ENCODE measurements at regions not wholly inside any gene's neighbourhood (a gene's known extent, or its start where the extent isn't known, plus 50 kb on each side); places are given as distances from the start of the nearest gene placed in this dataset.

DNA sequence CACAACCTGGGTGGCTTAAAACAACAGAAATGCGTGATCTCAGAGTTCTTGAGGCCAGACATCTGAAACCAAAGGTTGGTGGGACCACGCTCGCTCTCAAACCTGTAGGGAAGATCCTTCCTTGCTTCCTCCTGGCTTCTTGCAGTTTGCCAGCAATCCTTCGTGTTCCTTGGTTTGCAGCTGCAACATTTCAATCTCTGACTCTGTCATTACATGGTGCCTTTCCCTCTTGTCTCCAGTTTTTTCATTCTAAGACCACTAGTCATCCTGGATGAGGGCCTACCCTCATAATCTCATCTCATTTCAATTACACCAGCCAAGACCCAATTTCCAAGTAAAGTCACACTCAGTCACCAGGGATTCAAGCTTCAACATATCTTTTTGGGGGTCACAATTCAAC is 388.0 kb downstream of the GPM6A start:
- TF ChIP-seq SP7 (tag by site-specific recombination; IDR thresholded peaks at IDR 0.05) (no peak), GLI2 (tag by site-specific recombination; IDR thresholded peaks at IDR 0.05; ENCODE audit: borderline replicate concordance, low read depth) (no peak), MEIS1 (CRISPR knock-in tag; IDR thresholded peaks at IDR 0.05; ENCODE audit: borderline replicate concordance) (no peak), ZNF623 (tag by site-specific recombination; IDR thresholded peaks at IDR 0.05) (no peak), ZNF211 (tag by site-specific recombination; IDR thresholded peaks at IDR 0.05; ENCODE audit: low read depth) (no peak), ZNF274 (IDR thresholded peaks at IDR 0.05; ENCODE audit: low read length) (no peak), ZNF274 (tag by site-specific recombination; IDR thresholded peaks at IDR 0.05; ENCODE audit: borderline replicate concordance) (no peak), ZNF571 (tag by site-specific recombination; IDR thresholded peaks at IDR 0.05) (no peak), ZNF2 (tag by site-specific recombination; IDR thresholded peaks at IDR 0.05) (no peak), ZFP69B (tag by site-specific recombination; IDR thresholded peaks at IDR 0.05) (no peak), KLF7 (tag by site-specific recombination; IDR thresholded peaks at IDR 0.05; ENCODE audit: borderline replicate concordance) (no peak), ZSCAN30 (tag by site-specific recombination; IDR thresholded peaks at IDR 0.05) (no peak), ZNF555 (tag by site-specific recombination; conservative IDR thresholded peaks at IDR 0.05) (no peak), GLIS1 (tag by site-specific recombination; IDR thresholded peaks at IDR 0.05) (no peak), ZNF23 (tag by site-specific recombination; IDR thresholded peaks at IDR 0.05; ENCODE audit: borderline replicate concordance) (no peak), ZNF391 (tag by site-specific recombination; IDR thresholded peaks at IDR 0.05; ENCODE audit: borderline replicate concordance, low read depth) (no peak)
- TF ChIP-seq, protein P1, sequence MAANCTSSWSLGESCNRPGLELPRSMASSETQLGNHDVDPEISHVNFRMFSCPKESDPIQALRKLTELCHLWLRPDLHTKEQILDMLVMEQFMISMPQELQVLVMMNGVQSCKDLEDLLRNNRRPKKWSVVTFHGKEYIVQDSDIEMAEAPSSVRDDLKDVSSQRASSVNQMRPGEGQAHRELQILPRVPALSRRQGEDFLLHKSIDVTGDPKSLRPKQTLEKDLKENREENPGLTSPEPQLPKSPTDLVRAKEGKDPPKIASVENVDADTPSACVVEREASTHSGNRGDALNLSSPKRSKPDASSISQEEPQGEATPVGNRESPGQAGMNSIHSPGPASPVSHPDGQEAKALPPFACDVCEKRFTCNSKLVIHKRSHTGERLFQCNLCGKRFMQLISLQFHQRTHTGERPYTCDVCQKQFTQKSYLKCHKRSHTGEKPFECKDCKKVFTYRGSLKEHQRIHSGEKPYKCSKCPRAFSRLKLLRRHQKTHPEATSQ (tag by site-specific recombination; IDR thresholded peaks at IDR 0.05): no peak
- TF ChIP-seq, protein P2, sequence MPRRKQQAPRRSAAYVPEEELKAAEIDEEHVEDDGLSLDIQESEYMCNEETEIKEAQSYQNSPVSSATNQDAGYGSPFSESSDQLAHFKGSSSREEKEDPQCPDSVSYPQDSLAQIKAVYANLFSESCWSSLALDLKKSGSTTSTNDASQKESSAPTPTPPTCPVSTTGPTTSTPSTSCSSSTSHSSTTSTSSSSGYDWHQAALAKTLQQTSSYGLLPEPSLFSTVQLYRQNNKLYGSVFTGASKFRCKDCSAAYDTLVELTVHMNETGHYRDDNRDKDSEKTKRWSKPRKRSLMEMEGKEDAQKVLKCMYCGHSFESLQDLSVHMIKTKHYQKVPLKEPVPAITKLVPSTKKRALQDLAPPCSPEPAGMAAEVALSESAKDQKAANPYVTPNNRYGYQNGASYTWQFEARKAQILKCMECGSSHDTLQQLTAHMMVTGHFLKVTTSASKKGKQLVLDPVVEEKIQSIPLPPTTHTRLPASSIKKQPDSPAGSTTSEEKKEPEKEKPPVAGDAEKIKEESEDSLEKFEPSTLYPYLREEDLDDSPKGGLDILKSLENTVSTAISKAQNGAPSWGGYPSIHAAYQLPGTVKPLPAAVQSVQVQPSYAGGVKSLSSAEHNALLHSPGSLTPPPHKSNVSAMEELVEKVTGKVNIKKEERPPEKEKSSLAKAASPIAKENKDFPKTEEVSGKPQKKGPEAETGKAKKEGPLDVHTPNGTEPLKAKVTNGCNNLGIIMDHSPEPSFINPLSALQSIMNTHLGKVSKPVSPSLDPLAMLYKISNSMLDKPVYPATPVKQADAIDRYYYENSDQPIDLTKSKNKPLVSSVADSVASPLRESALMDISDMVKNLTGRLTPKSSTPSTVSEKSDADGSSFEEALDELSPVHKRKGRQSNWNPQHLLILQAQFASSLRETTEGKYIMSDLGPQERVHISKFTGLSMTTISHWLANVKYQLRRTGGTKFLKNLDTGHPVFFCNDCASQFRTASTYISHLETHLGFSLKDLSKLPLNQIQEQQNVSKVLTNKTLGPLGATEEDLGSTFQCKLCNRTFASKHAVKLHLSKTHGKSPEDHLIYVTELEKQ (tag by site-specific recombination; IDR thresholded peaks at IDR 0.05; ENCODE audit: borderline replicate concordance): no peak
- TF ChIP-seq, protein P3, sequence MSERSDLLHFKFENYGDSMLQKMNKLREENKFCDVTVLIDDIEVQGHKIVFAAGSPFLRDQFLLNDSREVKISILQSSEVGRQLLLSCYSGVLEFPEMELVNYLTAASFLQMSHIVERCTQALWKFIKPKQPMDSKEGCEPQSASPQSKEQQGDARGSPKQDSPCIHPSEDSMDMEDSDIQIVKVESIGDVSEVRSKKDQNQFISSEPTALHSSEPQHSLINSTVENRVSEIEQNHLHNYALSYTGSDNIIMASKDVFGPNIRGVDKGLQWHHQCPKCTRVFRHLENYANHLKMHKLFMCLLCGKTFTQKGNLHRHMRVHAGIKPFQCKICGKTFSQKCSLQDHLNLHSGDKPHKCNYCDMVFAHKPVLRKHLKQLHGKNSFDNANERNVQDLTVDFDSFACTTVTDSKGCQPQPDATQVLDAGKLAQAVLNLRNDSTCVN (tag by site-specific recombination; optimal IDR thresholded peaks at IDR 0.05): no peak
- ChIA-PET POLR2A (no interaction called here), CTCF (no interaction called here)
- H3K27ac ChIP-seq (ENCODE audit: extremely low read depth, low read depth, low read length): no peak overlapping the region
- H3K9me3 ChIP-seq (ENCODE audit: control insufficient read depth, insufficient read depth, low read depth, low read length): no peaks in the 10 kb centered on the region
- H3K4me1 ChIP-seq (ENCODE audit: control insufficient read depth, insufficient read depth, low read length): no peaks in the 10 kb centered on the region; the same call in 1 of the 2 replicates
- no peak overlapping the region for H3K4me3 ChIP-seq (ENCODE audit: low read depth, low read length)
- H3K36me3 ChIP-seq (ENCODE audit: control insufficient read depth in 2 of 2, insufficient read depth in 1 of 2, low read length in 2 of 2): no peaks in the 10 kb centered on the region

DNA sequence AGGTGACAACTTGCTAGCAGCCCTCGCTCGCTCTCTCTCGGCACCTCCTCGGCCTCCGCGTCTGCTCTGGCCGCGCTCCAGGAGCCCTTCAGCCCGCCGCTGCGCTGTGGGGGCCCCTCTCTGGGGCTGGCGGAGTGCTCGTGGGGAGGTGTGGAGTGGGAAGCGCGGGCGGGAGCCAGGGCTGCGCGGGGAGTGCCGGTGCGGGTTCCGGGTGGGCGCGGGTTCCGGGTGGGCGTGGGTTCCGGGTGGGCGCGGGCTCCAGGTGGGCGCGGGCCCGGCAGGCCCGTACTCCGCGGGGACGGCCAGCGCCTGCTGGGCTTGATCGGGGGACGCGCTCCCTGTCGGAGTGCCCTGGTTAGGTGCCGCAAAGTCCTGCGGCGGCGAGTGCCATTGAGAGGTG is 384.3 kb downstream of the GPM6A start:
- CTCF ChIA-PET: no interaction called here
- Histone ChIP-seq H3K4me3 (ENCODE audit: low read depth, low read length) (no peak overlapping the region), H3K9me3 (ENCODE audit: control insufficient read depth, insufficient read depth, low read depth, low read length) (no peaks in the 10 kb centered on the region), H3K4me1 (ENCODE audit: control insufficient read depth, insufficient read depth, low read length) (no peaks in the 10 kb centered on the region), H3K36me3 (ENCODE audit: control insufficient read depth in 2 of 2, insufficient read depth in 1 of 2, low read length in 2 of 2) (no peaks in the 10 kb centered on the region), H3K27ac (ENCODE audit: extremely low read depth, low read depth, low read length) (no peak overlapping the region)
- POLR2A ChIA-PET: no interaction called here
- no peak for TF ChIP-seq ZNF433 (tag by site-specific recombination; IDR thresholded peaks at IDR 0.05; ENCODE audit: low read depth)
- no peak for TF ChIP-seq YY2 (tag by site-specific recombination; IDR thresholded peaks at IDR 0.05)
- no peak for TF ChIP-seq ZNF214 (tag by site-specific recombination; IDR thresholded peaks at IDR 0.05; ENCODE audit: borderline replicate concordance)

All from HEK293 (cell line).